ENCODE measurements at regions not wholly inside any gene's neighbourhood (a gene's known extent, or its start where the extent isn't known, plus 50 kb on each side); places are given as distances from the start of the nearest gene placed in this dataset.

- in situ Hi-C loops (cut with MboI; ENCODE audit: low pct_ligation_motif_present in 1 of 4, low pct_unique_long_range_greater_than_20kb in 1 of 4, low sequenced_read_pairs in 3 of 4) (no loop called here), intact Hi-C loops (cut with DNase I; ENCODE audit: low total_unique reads) (no loop called here)
- Histone ChIP-seq H3K27ac (no peak overlapping the region), H3K36me3 (no peaks in the 10 kb centered on the region), H3K4me1 (peaks cover 0 to 3% (median 0%) of the 10 kb centered on the region in 4 donors), H3K4me3 (no peak overlapping the region), H3K9me3 (no peaks in the 10 kb centered on the region), H3K27me3 (no peaks in the 10 kb centered on the region)
- 83 to 90% methylated on average over 1 to 4 of the region's 4 CpGs for WGBS, 2 donors (ENCODE audit: low coverage in 1 of 2)
- no peak for DNase-seq
- no peak for TF ChIP-seq CTCF (IDR thresholded peaks at IDR 0.05)
- no peak for TF ChIP-seq POLR2A (IDR thresholded peaks at IDR 0.05)
- no peak for TF ChIP-seq POLR2AphosphoS5 (IDR thresholded peaks at IDR 0.05)
- no peak for TF ChIP-seq EP300 (IDR thresholded peaks at IDR 0.05; ENCODE audit: low read depth)
These were observed 117.2 kb upstream of the SLC34A2 start for GRCh38 chr4:25538430-25538829.

- no peak overlapping the region for H3K27ac ChIP-seq
- intact Hi-C loops (cut with DNase I; ENCODE audit: low total_unique reads) (no loop called here), in situ Hi-C loops (cut with MboI; ENCODE audit: low pct_ligation_motif_present in 1 of 4, low pct_unique_long_range_greater_than_20kb in 1 of 4, low sequenced_read_pairs in 3 of 4) (no loop called here)
- DNase-seq, result no peak
- no peaks in the 10 kb centered on the region for H3K27me3 ChIP-seq
- no peaks in the 10 kb centered on the region for H3K36me3 ChIP-seq
- TF ChIP-seq POLR2AphosphoS5 (IDR thresholded peaks at IDR 0.05) (no peak), POLR2A (IDR thresholded peaks at IDR 0.05) (no peak), CTCF (IDR thresholded peaks at IDR 0.05) (no peak), EP300 (IDR thresholded peaks at IDR 0.05; ENCODE audit: low read depth) (no peak)
- no peak overlapping the region for H3K4me3 ChIP-seq
- no peaks in the 10 kb centered on the region for H3K9me3 ChIP-seq
- H3K4me1 ChIP-seq, result peaks cover 0 to 3% (median 0%) of the 10 kb centered on the region in 4 donors
- 43 to 56% methylated on average over 3 of the region's 3 CpGs for WGBS, 2 donors (ENCODE audit: low coverage in 1 of 2)
These were observed 116.4 kb upstream of the SLC34A2 start for GRCh38 chr4:25539241-25539640.

- no peak for DNase-seq
- H3K36me3 ChIP-seq, result no peaks in the 10 kb centered on the region
- TF ChIP-seq CTCF (IDR thresholded peaks at IDR 0.05) (no peak), POLR2A (IDR thresholded peaks at IDR 0.05) (no peak), POLR2AphosphoS5 (IDR thresholded peaks at IDR 0.05) (no peak), EP300 (IDR thresholded peaks at IDR 0.05; ENCODE audit: low read depth) (no peak)
- no peak overlapping the region for H3K27ac ChIP-seq
- H3K4me1 ChIP-seq, result peaks cover 0 to 3% (median 0%) of the 10 kb centered on the region in 4 donors
- WGBS, 2 donors (ENCODE audit: low coverage in 1 of 2), result 46 to 47% methylated on average over 2 of the region's 2 CpGs
- H3K9me3 ChIP-seq, result no peaks in the 10 kb centered on the region
- in situ Hi-C loops (cut with MboI; ENCODE audit: low pct_ligation_motif_present in 1 of 4, low pct_unique_long_range_greater_than_20kb in 1 of 4, low sequenced_read_pairs in 3 of 4) (no loop called here), intact Hi-C loops (cut with DNase I; ENCODE audit: low total_unique reads) (no loop called here)
- H3K4me3 ChIP-seq, result no peak overlapping the region
- no peaks in the 10 kb centered on the region for H3K27me3 ChIP-seq
These were observed 114.9 kb upstream of the SLC34A2 start for GRCh38 chr4:25540734-25541133.

- Histone ChIP-seq H3K27me3 (peaks cover 4% of the 10 kb centered on the region), H3K4me3 (no peak overlapping the region), H3K9me3 (no peaks in the 10 kb centered on the region), H3K4me1 (peaks cover 0 to 16% (median 3%) of the 10 kb centered on the region in 4 donors), H3K36me3 (no peaks in the 10 kb centered on the region), H3K27ac (no peak overlapping the region)
- no peak for TF ChIP-seq POLR2AphosphoS5 (IDR thresholded peaks at IDR 0.05)
- no peak for TF ChIP-seq CTCF (IDR thresholded peaks at IDR 0.05)
- no peak for TF ChIP-seq POLR2A (IDR thresholded peaks at IDR 0.05)
- no peak for TF ChIP-seq EP300 (IDR thresholded peaks at IDR 0.05; ENCODE audit: low read depth)
- 59 to 71% methylated on average over 3 to 5 of the region's 5 CpGs for WGBS, 2 donors (ENCODE audit: low coverage in 1 of 2)
- no peak for DNase-seq
- intact Hi-C loops (cut with DNase I; ENCODE audit: low total_unique reads), result no loop called here
- in situ Hi-C loops (cut with MboI; ENCODE audit: low pct_ligation_motif_present in 1 of 4, low pct_unique_long_range_greater_than_20kb in 1 of 4, low sequenced_read_pairs in 3 of 4), result no loop called here
These were observed 108.3 kb upstream of the SLC34A2 start for GRCh38 chr4:25547343-25547742.
